ENCODE measurements at regions not wholly inside any gene's neighbourhood (a gene's known extent, or its start where the extent isn't known, plus 50 kb on each side); places are given as distances from the start of the nearest gene placed in this dataset.

DNA sequence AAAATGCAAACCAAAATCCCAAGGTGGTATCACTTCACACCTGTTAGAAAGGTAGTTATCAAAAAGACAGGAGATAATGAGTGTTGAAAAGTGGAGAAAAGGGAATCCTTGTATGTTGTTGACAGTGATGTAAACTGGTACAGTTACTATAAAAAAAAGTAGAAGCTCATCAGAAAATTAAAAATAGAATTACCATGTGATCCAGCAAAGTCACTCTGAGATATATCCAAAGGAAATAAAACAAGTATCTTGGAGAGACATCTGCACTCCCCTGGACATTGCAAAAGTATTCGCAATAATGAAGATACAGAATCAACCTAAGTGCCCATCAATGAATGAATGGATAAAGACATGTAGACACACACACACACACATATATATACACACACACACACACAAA is 208.3 kb upstream of the PIEZO2 start:
- TF ChIP-seq, protein P1, sequence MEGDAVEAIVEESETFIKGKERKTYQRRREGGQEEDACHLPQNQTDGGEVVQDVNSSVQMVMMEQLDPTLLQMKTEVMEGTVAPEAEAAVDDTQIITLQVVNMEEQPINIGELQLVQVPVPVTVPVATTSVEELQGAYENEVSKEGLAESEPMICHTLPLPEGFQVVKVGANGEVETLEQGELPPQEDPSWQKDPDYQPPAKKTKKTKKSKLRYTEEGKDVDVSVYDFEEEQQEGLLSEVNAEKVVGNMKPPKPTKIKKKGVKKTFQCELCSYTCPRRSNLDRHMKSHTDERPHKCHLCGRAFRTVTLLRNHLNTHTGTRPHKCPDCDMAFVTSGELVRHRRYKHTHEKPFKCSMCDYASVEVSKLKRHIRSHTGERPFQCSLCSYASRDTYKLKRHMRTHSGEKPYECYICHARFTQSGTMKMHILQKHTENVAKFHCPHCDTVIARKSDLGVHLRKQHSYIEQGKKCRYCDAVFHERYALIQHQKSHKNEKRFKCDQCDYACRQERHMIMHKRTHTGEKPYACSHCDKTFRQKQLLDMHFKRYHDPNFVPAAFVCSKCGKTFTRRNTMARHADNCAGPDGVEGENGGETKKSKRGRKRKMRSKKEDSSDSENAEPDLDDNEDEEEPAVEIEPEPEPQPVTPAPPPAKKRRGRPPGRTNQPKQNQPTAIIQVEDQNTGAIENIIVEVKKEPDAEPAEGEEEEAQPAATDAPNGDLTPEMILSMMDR (IDR thresholded peaks at IDR 0.05): no peak
- no peak for TF ChIP-seq POLR2A (IDR thresholded peaks at IDR 0.05)
